Ovary (tissue), 3 donors: ENCODE measurements at regions not wholly inside any gene's neighbourhood (a gene's known extent, or its start where the extent isn't known, plus 50 kb on each side); places are given as distances from the start of the nearest gene placed in this dataset.

ENCODE experiments used
- EP300 ChIP-seq: sonication (generic); formaldehyde crosslinking; IDR thresholded peaks from one replicate; pipeline ENCODE4 v1.6.1; 2017; ENCODE audit warnings: antibody characterized with exemption
- POLR2A ChIP-seq: fragments of 450-650 bp; IDR thresholded peaks from one replicate; pipeline ENCODE4 v1.6.1; 2017; ENCODE audit warnings: antibody characterized with exemption, mild to moderate bottlenecking, moderate library complexity
- TF ChIP-seq, protein P1 (sequence below), 3 donors: fragments of 450-650 bp in 2 of 3; fragments of 200-600 bp in 1 of 3; IDR thresholded peaks; one replicate each; pipeline versions ENCODE4 v1.5.1 to v1.8.0; 2016 to 2022; ENCODE audit warnings: antibody characterized with exemption in 3 of 3, mild to moderate bottlenecking in 1 of 3
- donor health status: DM: no; HTN: no; CAD: no.

DNA sequence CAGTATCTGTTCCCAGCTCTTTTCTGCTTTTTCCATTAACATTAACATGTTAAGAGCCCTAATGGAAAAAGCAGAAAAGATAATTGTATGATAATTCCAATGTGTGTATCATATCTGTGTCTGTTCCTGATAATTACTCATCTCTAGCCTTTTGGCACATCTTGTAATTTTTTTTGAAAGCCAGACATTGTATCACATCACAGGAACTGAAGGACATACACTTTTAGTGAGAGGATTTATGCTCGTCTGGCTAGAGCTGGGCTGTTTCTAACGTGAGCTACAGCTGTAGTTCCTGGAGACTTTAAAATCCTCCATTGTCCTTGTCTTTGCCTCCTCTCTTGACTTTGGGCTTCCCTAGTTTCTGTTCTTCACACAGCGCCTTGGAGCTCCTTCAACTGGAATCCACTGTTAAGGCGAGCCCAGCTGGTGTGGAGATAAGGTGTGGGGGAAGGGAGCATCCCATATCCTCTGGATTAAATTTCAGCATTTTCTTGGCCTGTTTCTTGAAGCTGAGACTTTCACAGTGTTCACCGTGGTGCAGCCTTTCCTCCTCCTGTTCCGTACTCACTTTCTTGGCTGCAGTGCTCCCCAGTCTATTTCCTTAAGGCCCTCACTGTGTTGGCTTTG is 211.5 kb downstream of the GALR1 start:
- TF ChIP-seq EP300 (no peak), POLR2A (no peak)
- TF ChIP-seq, protein P1, sequence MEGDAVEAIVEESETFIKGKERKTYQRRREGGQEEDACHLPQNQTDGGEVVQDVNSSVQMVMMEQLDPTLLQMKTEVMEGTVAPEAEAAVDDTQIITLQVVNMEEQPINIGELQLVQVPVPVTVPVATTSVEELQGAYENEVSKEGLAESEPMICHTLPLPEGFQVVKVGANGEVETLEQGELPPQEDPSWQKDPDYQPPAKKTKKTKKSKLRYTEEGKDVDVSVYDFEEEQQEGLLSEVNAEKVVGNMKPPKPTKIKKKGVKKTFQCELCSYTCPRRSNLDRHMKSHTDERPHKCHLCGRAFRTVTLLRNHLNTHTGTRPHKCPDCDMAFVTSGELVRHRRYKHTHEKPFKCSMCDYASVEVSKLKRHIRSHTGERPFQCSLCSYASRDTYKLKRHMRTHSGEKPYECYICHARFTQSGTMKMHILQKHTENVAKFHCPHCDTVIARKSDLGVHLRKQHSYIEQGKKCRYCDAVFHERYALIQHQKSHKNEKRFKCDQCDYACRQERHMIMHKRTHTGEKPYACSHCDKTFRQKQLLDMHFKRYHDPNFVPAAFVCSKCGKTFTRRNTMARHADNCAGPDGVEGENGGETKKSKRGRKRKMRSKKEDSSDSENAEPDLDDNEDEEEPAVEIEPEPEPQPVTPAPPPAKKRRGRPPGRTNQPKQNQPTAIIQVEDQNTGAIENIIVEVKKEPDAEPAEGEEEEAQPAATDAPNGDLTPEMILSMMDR (IDR thresholded peaks at IDR 0.05): no peak
